Osteocyte (in vitro differentiated cells): ENCODE measurements at regions not wholly inside any gene's neighbourhood (a gene's known extent, or its start where the extent isn't known, plus 50 kb on each side); places are given as distances from the start of the nearest gene placed in this dataset.

ENCODE experiments used
- DNase-seq: peaks from one replicate; pipeline ENCODE4 v3.0.0; 2021; ENCODE audit warnings: mixed read lengths; ENCODE audit not compliant: unreplicated experiment; ENCODE audit errors: extremely low spot score
- H3K27ac Mint-ChIP-seq: one replicate; pipeline ENCODE4 v1.8.0; 2021; ENCODE audit warnings: mild to moderate bottlenecking, mixed read lengths; ENCODE audit not compliant: unreplicated experiment
- H3K27me3 Mint-ChIP-seq: one replicate; pipeline ENCODE4 v1.8.0; 2021; ENCODE audit warnings: mixed read lengths; ENCODE audit not compliant: unreplicated experiment
- H3K36me3 Mint-ChIP-seq: one replicate; pipeline ENCODE4 v1.8.0; 2021; ENCODE audit warnings: mixed read lengths; ENCODE audit not compliant: unreplicated experiment
- H3K4me1 Mint-ChIP-seq: one replicate; pipeline ENCODE4 v1.8.0; 2021; ENCODE audit warnings: mixed read lengths; ENCODE audit not compliant: unreplicated experiment
- H3K4me3 Mint-ChIP-seq: one replicate; pipeline ENCODE4 v1.8.0; 2021; ENCODE audit warnings: mild to moderate bottlenecking, moderate library complexity, mixed read lengths; ENCODE audit not compliant: unreplicated experiment
- H3K9me3 Mint-ChIP-seq: one replicate; pipeline ENCODE4 v1.8.0; 2021; ENCODE audit warnings: mixed read lengths; ENCODE audit not compliant: unreplicated experiment
- TF ChIP-seq, protein P1 (sequence below): fragments of 200-600 bp; sonication (generic); IDR thresholded peaks from 2 replicates; pipeline ENCODE4 v1.5.0; 2021; ENCODE audit warnings: antibody characterized with exemption, mild to moderate bottlenecking, moderate library complexity

DNA sequence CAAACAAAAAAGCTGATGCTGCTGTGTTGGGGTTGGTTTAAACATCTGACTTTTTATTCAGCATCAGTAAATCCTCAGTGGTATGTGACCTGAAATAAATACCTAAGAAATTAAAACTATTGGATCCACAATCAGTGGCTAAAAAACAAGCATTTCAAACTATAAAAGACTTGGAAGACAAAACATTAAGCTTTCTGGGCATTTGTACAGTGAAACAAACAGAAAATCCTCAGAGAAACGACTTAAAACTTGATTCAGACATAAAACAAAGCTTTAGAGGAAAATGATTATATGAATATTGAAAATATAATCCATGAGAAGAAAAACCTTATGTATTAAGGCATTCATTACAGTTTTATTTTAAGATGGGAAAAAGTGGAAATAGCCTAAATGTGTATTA, 213.3 kb upstream of the INTU start:
- Mint-ChIP-seq H3K4me3 (no peak overlapping the region), H3K4me1 (peaks cover 6% of the 10 kb centered on the region), H3K27ac (no peak overlapping the region), H3K27me3 (peaks cover 11% of the 10 kb centered on the region), H3K9me3 (peaks cover 4% of the 10 kb centered on the region), H3K36me3 (no peaks in the 10 kb centered on the region)
- DNase-seq = no peak
- TF ChIP-seq, protein P1, sequence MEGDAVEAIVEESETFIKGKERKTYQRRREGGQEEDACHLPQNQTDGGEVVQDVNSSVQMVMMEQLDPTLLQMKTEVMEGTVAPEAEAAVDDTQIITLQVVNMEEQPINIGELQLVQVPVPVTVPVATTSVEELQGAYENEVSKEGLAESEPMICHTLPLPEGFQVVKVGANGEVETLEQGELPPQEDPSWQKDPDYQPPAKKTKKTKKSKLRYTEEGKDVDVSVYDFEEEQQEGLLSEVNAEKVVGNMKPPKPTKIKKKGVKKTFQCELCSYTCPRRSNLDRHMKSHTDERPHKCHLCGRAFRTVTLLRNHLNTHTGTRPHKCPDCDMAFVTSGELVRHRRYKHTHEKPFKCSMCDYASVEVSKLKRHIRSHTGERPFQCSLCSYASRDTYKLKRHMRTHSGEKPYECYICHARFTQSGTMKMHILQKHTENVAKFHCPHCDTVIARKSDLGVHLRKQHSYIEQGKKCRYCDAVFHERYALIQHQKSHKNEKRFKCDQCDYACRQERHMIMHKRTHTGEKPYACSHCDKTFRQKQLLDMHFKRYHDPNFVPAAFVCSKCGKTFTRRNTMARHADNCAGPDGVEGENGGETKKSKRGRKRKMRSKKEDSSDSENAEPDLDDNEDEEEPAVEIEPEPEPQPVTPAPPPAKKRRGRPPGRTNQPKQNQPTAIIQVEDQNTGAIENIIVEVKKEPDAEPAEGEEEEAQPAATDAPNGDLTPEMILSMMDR = no peak

DNA sequence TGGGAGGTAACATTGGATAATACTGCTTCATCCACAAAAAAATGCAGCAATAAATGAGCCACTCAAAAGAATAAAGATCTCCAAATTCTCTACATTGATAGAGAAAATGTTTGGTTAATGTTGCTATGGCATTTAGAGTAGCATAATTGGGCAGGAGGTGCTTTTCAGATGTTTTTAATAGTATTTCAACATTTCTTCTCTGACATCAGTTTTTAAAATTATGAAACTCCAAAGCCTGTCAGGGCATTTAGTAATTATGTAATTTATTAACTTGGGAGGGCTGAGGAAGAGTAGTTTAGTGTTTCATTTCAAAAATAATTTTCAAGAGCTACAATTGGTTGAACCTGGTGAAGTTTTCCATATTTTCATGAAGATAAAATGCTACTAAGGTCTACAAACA, 211.3 kb upstream of the INTU start:
- no peaks in the 10 kb centered on the region for H3K36me3 Mint-ChIP-seq
- peaks cover 10% of the 10 kb centered on the region for H3K4me1 Mint-ChIP-seq
- peaks cover 11% of the 10 kb centered on the region for H3K27me3 Mint-ChIP-seq
- H3K9me3 Mint-ChIP-seq = peaks cover 4% of the 10 kb centered on the region
- no peak for DNase-seq
- no peak overlapping the region for H3K27ac Mint-ChIP-seq
- H3K4me3 Mint-ChIP-seq = no peak overlapping the region
- TF ChIP-seq, protein P1 = no peak

GRCh38 chr4:127425202-127425845, 207.4 kb upstream of the INTU start:
- H3K27ac Mint-ChIP-seq = no peak overlapping the region

DNA sequence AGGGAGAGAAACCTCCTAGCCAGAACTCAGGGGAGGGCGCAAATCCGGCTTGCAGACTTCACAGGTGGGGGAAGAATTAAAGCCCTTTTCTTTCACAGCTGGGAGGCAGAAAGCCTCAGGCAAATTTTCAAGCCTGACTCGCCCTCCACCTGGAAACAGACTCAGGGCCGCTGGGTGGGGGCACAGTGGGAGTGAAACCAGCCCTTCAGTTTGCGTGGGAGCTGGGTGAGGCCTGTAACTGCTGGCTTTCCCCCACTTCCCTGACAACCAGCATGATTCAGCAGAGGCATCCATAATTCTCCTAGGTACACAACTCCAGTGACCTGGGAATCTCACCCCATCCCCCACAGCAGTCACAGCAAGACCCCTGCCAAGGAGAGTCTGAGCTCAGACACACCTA, 206.9 kb upstream of the INTU start:
- peaks cover 3% of the 10 kb centered on the region for H3K36me3 Mint-ChIP-seq

More at GRCh38 chr4:127425202-127425845, 207.4 kb upstream of the INTU start:
- peaks cover 8% of the 10 kb centered on the region for H3K4me1 Mint-ChIP-seq
- no peak overlapping the region for H3K4me3 Mint-ChIP-seq
- TF ChIP-seq, protein P1 = no peak
- DNase-seq = no peak
- peaks cover 3% of the 10 kb centered on the region for H3K36me3 Mint-ChIP-seq
- H3K9me3 Mint-ChIP-seq = peaks cover 30% of the 10 kb centered on the region
- H3K27me3 Mint-ChIP-seq = peaks cover 23% of the 10 kb centered on the region

DNA sequence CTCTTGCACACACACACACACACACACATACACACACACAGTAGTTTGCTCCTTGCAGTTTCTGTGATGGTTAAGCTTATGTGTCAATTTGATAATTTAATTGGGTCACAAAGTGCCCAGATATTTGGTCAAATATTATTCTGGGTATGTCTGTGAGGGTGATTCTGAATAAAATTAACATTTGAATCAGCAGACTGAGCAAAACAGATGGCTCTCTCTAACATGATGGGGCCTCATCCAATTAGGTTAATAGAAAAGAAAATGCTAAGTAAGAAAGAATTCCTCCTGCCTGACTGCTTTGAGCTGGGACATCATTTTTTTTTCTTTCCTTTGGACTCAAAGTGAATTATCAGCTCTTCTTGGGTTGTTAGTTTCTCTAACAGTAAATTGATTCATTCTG, 191.2 kb upstream of the INTU start:
- no peak for DNase-seq
- Mint-ChIP-seq H3K9me3 (no peaks in the 10 kb centered on the region), H3K27ac (no peak overlapping the region), H3K27me3 (peaks cover 30% of the 10 kb centered on the region), H3K4me1 (peaks cover 6% of the 10 kb centered on the region), H3K4me3 (no peak overlapping the region), H3K36me3 (no peaks in the 10 kb centered on the region)
- TF ChIP-seq, protein P1 = no peak

More for the DNA sequence above, 206.9 kb upstream of the INTU start:
- H3K4me1 Mint-ChIP-seq = peaks cover 8% of the 10 kb centered on the region
- no peak overlapping the region for H3K4me3 Mint-ChIP-seq
- no peak overlapping the region for H3K27ac Mint-ChIP-seq
- TF ChIP-seq, protein P1 = no peak
- no peak for DNase-seq
- peaks cover 20% of the 10 kb centered on the region for H3K27me3 Mint-ChIP-seq
- H3K9me3 Mint-ChIP-seq = peaks cover 27% of the 10 kb centered on the region
